Hepatocyte (in vitro differentiated cells): ENCODE measurements at regions not wholly inside any gene's neighbourhood (a gene's known extent, or its start where the extent isn't known, plus 50 kb on each side); places are given as distances from the start of the nearest gene placed in this dataset.

ENCODE experiments used
- DNase-seq: peaks from one replicate; pipeline ENCODE4 v3.0.0-alpha.2; 2016; ENCODE audit warnings: low spot score
- H2AFZ ChIP-seq: fragments of 200-600 bp; sonication (generic); 2 replicates; pipeline ENCODE4 v1.6.0; 2016; ENCODE audit warnings: antibody characterized with exemption, mild to moderate bottlenecking
- H3K27ac ChIP-seq: fragments of 200-600 bp; sonication (generic); 2 replicates; pipeline ENCODE4 v1.5.1; 2016; ENCODE audit warnings: mild to moderate bottlenecking
- H3K27me3 ChIP-seq: fragments of 200-600 bp; sonication (generic); 2 replicates; pipeline ENCODE4 v1.6.1; 2016
- H3K36me3 ChIP-seq: fragments of 200-600 bp; sonication (generic); replicated peaks from 2 replicates; pipeline ENCODE4 v1.5.1; 2016; ENCODE audit warnings: low read depth; ENCODE audit not compliant: insufficient read depth
- H3K4me1 ChIP-seq: fragments of 200-600 bp; sonication (generic); 2 replicates; pipeline ENCODE4 v1.5.1; 2016; ENCODE audit warnings: mild to moderate bottlenecking, moderate library complexity; ENCODE audit not compliant: insufficient read depth
- H3K4me2 ChIP-seq: fragments of 200-600 bp; sonication (generic); 2 replicates; pipeline ENCODE4 v1.6.0; 2016
- H3K4me3 ChIP-seq: fragments of 200-600 bp; sonication (generic); 2 replicates; pipeline ENCODE4 v1.5.1; 2016; ENCODE audit warnings: mild to moderate bottlenecking
- H3K79me2 ChIP-seq: fragments of 200-600 bp; sonication (generic); 2 replicates; pipeline ENCODE4 v1.6.0; 2017; ENCODE audit warnings: mild to moderate bottlenecking
- H3K9me2 ChIP-seq: fragments of 200-600 bp; sonication (generic); replicated peaks from 2 replicates; pipeline ENCODE4 v1.6.0; 2017; ENCODE audit warnings: mild to moderate bottlenecking; ENCODE audit not compliant: insufficient read depth
- H3K9me3 ChIP-seq: fragments of 200-600 bp; sonication (generic); 2 replicates; pipeline ENCODE4 v1.5.1; 2016; ENCODE audit warnings: low read depth, mild to moderate bottlenecking
- H4K20me1 ChIP-seq: fragments of 200-600 bp; sonication (generic); 2 replicates; pipeline ENCODE4 v1.6.0; 2016; ENCODE audit warnings: mild to moderate bottlenecking; ENCODE audit not compliant: insufficient read depth, poor library complexity, severe bottlenecking
- CTCF ChIP-seq: fragments of 200-600 bp; sonication (generic); IDR thresholded peaks from 2 replicates; pipeline ENCODE4 v1.5.1; 2016; ENCODE audit warnings: antibody characterized with exemption, mild to moderate bottlenecking; ENCODE audit not compliant: poor library complexity
- EZH2 ChIP-seq: fragments of 200-600 bp; sonication (generic); IDR thresholded peaks from 2 replicates; pipeline ENCODE4 v1.6.1; 2016; ENCODE audit warnings: antibody characterized with exemption, mild to moderate bottlenecking, borderline replicate concordance
- EZH2phosphoT487 ChIP-seq: fragments of 200-600 bp; sonication (generic); IDR thresholded peaks from one replicate; pipeline ENCODE4 v1.6.1; 2018; ENCODE audit warnings: antibody characterized with exemption, mild to moderate bottlenecking, low read depth, moderate library complexity; ENCODE audit not compliant: unreplicated experiment, severe bottlenecking
- WGBS: methylation state at CpG from one replicate; pipeline ENCODE4 v1.1.6; 2016; ENCODE audit warnings: low lambda C conversion rate; ENCODE audit errors: missing lambda C conversion rate; 5-methylcytosine and 5-hydroxymethylcytosine counted together

- no peak overlapping the region for H2AFZ ChIP-seq
- H3K27me3 ChIP-seq = no peaks in the 10 kb centered on the region
- peak overlapping the region; percentile 68 for H3K27ac ChIP-seq
- no peaks in the 10 kb centered on the region for H3K79me2 ChIP-seq
- no peaks in the 10 kb centered on the region for H4K20me1 ChIP-seq
- WGBS = 72% methylated on average over 8 of the region's 8 CpGs
- H3K9me3 ChIP-seq = no peaks in the 10 kb centered on the region
- H3K4me3 ChIP-seq = no peak overlapping the region
- no peaks in the 10 kb centered on the region for H3K9me2 ChIP-seq
- TF ChIP-seq EZH2 (no peak), EZH2phosphoT487 (no peak), CTCF (no peak)
- no peak for DNase-seq
- no peak overlapping the region for H3K4me2 ChIP-seq
- H3K36me3 ChIP-seq = no peaks in the 10 kb centered on the region
- peaks cover 24% of the 10 kb centered on the region for H3K4me1 ChIP-seq
Measured at GRCh38 chr1:94709891-94710581, 110.1 kb upstream of the SLC44A3 start.

GRCh38 chr1:94708811-94709210, 111.3 kb upstream of the SLC44A3 start:
- H3K4me1 ChIP-seq = peaks cover 19% of the 10 kb centered on the region
- H3K9me2 ChIP-seq = no peaks in the 10 kb centered on the region
- H2AFZ ChIP-seq = no peak overlapping the region
- 90% methylated on average over 8 of the region's 8 CpGs for WGBS
- H3K79me2 ChIP-seq = no peaks in the 10 kb centered on the region
- no peak overlapping the region for H3K4me3 ChIP-seq
- H3K36me3 ChIP-seq = no peaks in the 10 kb centered on the region
- no peak for TF ChIP-seq CTCF
- TF ChIP-seq EZH2 = no peak
- TF ChIP-seq EZH2phosphoT487 = no peak
- no peaks in the 10 kb centered on the region for H4K20me1 ChIP-seq
- H3K9me3 ChIP-seq = no peaks in the 10 kb centered on the region
- H3K27ac ChIP-seq = peak overlapping the region; percentile 78
- H3K27me3 ChIP-seq = no peaks in the 10 kb centered on the region
- no peak for DNase-seq
- no peak overlapping the region for H3K4me2 ChIP-seq

GRCh38 chr1:94708299-94708685, 111.9 kb upstream of the SLC44A3 start:
- Histone ChIP-seq H3K9me2 (no peaks in the 10 kb centered on the region), H3K9me3 (no peaks in the 10 kb centered on the region), H3K79me2 (no peaks in the 10 kb centered on the region), H3K4me1 (peaks cover 16% of the 10 kb centered on the region), H3K4me2 (no peak overlapping the region), H4K20me1 (no peaks in the 10 kb centered on the region), H3K27ac (peak overlapping the region; percentile 78), H3K27me3 (no peaks in the 10 kb centered on the region), H3K4me3 (no peak overlapping the region), H3K36me3 (no peaks in the 10 kb centered on the region), H2AFZ (no peak overlapping the region)
- no peak for DNase-seq
- no peak for TF ChIP-seq EZH2
- no peak for TF ChIP-seq EZH2phosphoT487
- TF ChIP-seq CTCF = no peak
- WGBS = 85% methylated on average over 2 of the region's 2 CpGs
